Activated CD8-positive, alpha-beta T cell treated with anti-CD3 and anti-CD28 coated beads for 36 hours (primary cell): ENCODE measurements at regions not wholly inside any gene's neighbourhood (a gene's known extent, or its start where the extent isn't known, plus 50 kb on each side); places are given as distances from the start of the nearest gene placed in this dataset.

ENCODE experiments used
- ATAC-seq: fragments of 200-7000 bp; cut with Tn5 transposase; one replicate; pipeline ENCODE4 v1.10.0; 2021; ENCODE audit warnings: mild to moderate bottlenecking, moderate library complexity
- CTCF ChIA-PET: fragments of 350-600 bp; sonication (Branson Sonifier 250); formaldehyde crosslinking; loops from one replicate; lab custom pipeline; 2021; ENCODE audit warnings: antibody characterized with exemption; lab: Charles Lee
- POLR2A ChIA-PET: fragments of 350-600 bp; sonication (Branson Sonifier 250); formaldehyde crosslinking; loops from one replicate; lab custom pipeline; 2021; ENCODE audit warnings: antibody characterized with exemption; lab: Charles Lee
- DNase-seq: peaks from one replicate; pipeline ENCODE4 v3.0.0-alpha.2; 2020
- H3K27ac Mint-ChIP-seq: one replicate; pipeline ENCODE4 v1.8.0; 2021; ENCODE audit warnings: mild to moderate bottlenecking, mixed read lengths
- H3K27me3 Mint-ChIP-seq: one replicate; pipeline ENCODE4 v1.8.0; 2021; ENCODE audit warnings: mixed read lengths
- H3K36me3 Mint-ChIP-seq: one replicate; pipeline ENCODE4 v1.8.0; 2021; ENCODE audit warnings: low read depth, mixed read lengths
- H3K4me1 Mint-ChIP-seq: one replicate; pipeline ENCODE4 v1.8.0; 2021; ENCODE audit warnings: low read depth, mixed read lengths
- H3K4me3 Mint-ChIP-seq: one replicate; pipeline ENCODE4 v1.8.0; 2021; ENCODE audit warnings: mild to moderate bottlenecking, moderate library complexity, mixed read lengths
- H3K9me3 Mint-ChIP-seq: one replicate; pipeline ENCODE4 v1.8.0; 2021; ENCODE audit warnings: mixed read lengths
- CTCF ChIP-seq: fragments of 200-600 bp; IDR thresholded peaks from one replicate; pipeline ENCODE4 v1.8.0; 2022; ENCODE audit warnings: antibody characterized with exemption, mild to moderate bottlenecking
- intact Hi-C: fragments of 100-400 bp; cut with micrococcal nuclease; formaldehyde crosslinking; loops from one replicate; pipeline ENCODE4 v1.10.0; 2022

DNA sequence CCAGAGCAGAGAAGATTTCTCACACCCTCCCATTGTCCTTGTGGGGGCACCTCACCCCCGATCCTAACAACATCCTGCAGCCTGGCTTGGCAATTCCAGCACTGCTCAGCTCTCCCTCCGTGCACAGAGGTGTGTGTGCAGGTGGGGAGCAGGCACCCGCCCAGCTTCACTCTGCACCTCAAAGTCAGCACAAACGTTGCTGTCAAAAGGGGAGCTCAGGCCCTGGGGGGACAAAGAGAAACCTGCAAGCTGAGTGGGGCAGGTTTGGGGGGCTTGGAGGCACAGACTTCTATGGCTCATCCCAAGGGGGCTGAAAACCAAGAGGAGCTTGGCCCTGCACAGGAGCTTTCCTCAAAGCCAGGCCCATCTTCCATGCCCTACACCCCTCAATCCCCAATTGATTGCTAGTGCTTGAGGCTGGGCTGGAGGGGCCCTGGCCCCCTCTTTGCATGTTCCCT lies 231.9 kb upstream of the TNRC6C start:
- Mint-ChIP-seq H3K27me3 (no peaks in the 10 kb centered on the region), H3K4me3 (no peak overlapping the region), H3K4me1 (peaks cover 3% of the 10 kb centered on the region), H3K36me3 (no peaks in the 10 kb centered on the region), H3K9me3 (no peaks in the 10 kb centered on the region), H3K27ac (no peak overlapping the region)
- no peak for ATAC-seq
- POLR2A ChIA-PET, result interaction anchor here (0.6 kb wide), 1 partner anchor 86 kb away, joined by 3 read pairs; no protein-coding TSS in a partner anchor
- TF ChIP-seq CTCF, result no peak
- intact Hi-C loops, result no loop called here
- no peak for DNase-seq
- CTCF ChIA-PET, result interaction anchor here (1.0 kb wide), 1 partner anchor 232 kb away, joined by 3 read pairs; no protein-coding TSS in a partner anchor

GRCh38 chr17:77727037-77727615 lies 231.4 kb upstream of the TNRC6C start:
- DNase-seq (no peak), ATAC-seq (no peak)
- H3K27me3 Mint-ChIP-seq, result no peaks in the 10 kb centered on the region
- H3K4me1 Mint-ChIP-seq, result peaks cover 3% of the 10 kb centered on the region
- POLR2A ChIA-PET, result interaction anchor here (0.7 kb wide), 1 partner anchor 293 kb away, joined by 3 read pairs; no protein-coding TSS in a partner anchor
- no peak overlapping the region for H3K4me3 Mint-ChIP-seq
- H3K36me3 Mint-ChIP-seq, result no peaks in the 10 kb centered on the region
- TF ChIP-seq CTCF, result no peak
- intact Hi-C loops, result no loop called here
- CTCF ChIA-PET, result interaction anchor here (1.0 kb wide), 1 partner anchor 233 kb away, joined by 3 read pairs; no protein-coding TSS in a partner anchor
- H3K27ac Mint-ChIP-seq, result no peak overlapping the region
- H3K9me3 Mint-ChIP-seq, result no peaks in the 10 kb centered on the region

GRCh38 chr17:77728474-77728795 lies 230.1 kb upstream of the TNRC6C start:
- TF ChIP-seq CTCF, result no peak
- intact Hi-C loops, result no loop called here
- Mint-ChIP-seq H3K27ac (no peak overlapping the region), H3K27me3 (peaks cover 1% of the 10 kb centered on the region), H3K4me1 (peaks cover 3% of the 10 kb centered on the region), H3K36me3 (peaks cover 2% of the 10 kb centered on the region), H3K4me3 (no peak overlapping the region), H3K9me3 (peaks cover 5% of the 10 kb centered on the region)
- ChIA-PET POLR2A (no interaction called here), CTCF (no interaction called here)
- ATAC-seq, result no peak
- no peak for DNase-seq

DNA sequence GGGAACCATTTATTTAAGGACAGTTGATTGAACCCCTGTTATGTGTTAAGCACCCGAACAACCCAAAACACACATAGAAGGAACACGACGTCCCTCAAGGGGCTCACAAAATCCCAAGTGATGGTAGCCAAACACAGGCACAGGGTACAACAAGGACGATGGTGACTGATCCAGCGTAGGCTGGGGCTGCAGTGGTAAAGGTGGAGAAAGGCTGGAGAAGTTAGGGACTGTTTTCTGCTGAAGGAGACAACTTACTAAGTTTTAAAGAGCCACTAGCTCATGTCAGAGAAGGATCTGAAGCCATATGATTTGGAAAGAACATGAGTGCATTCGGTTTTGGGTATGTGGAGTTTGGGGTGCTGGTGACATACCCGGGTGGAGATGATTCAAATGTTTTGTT lies 229.6 kb upstream of the TNRC6C start:
- Mint-ChIP-seq H3K36me3 (peaks cover 2% of the 10 kb centered on the region), H3K4me3 (no peak overlapping the region), H3K9me3 (peaks cover 5% of the 10 kb centered on the region), H3K27me3 (peaks cover 2% of the 10 kb centered on the region), H3K4me1 (peaks cover 3% of the 10 kb centered on the region), H3K27ac (no peak overlapping the region)
- CTCF ChIA-PET, result no interaction called here
- POLR2A ChIA-PET, result no interaction called here
- ATAC-seq, result no peak
- intact Hi-C loops, result no loop called here
- no peak for DNase-seq
- no peak for TF ChIP-seq CTCF

- peak overlapping the region; percentile 17 for H3K27ac Mint-ChIP-seq
- no peak for TF ChIP-seq CTCF
- peaks cover 5% of the 10 kb centered on the region for H3K9me3 Mint-ChIP-seq
- ChIA-PET POLR2A (no interaction called here), CTCF (no interaction called here)
- H3K4me3 Mint-ChIP-seq, result no peak overlapping the region
- peaks cover 2% of the 10 kb centered on the region for H3K27me3 Mint-ChIP-seq
- H3K4me1 Mint-ChIP-seq, result peaks cover 3% of the 10 kb centered on the region
- no peak for ATAC-seq
- DNase-seq, result no peak
- H3K36me3 Mint-ChIP-seq, result peaks cover 2% of the 10 kb centered on the region
- intact Hi-C loops, result no loop called here
Measured at GRCh38 chr17:77729587-77729986, 228.9 kb upstream of the TNRC6C start.
